ENCODE measurements at regions not wholly inside any gene's neighbourhood (a gene's known extent, or its start where the extent isn't known, plus 50 kb on each side); places are given as distances from the start of the nearest gene placed in this dataset.

DNA sequence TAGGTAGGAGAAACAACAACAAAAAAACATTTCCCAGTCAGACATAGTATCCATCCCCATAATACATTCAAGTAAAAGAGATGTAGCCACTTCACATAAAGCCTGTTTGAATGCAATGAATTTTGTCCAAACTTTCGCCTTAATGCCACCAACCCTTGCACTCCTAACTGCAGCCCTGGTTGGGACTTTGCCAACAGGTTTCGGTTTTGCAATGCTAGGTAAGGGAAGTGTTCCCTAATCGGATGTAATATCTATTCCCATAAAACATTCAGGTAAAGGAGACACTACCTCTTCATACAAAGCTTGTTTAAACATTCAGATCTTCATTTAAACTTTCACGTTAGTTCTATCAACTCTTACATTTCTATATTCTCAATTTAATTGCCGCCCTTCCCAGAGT, 336.1 kb downstream of the DRD1 start:
- TF ChIP-seq POLR2A (IDR thresholded peaks at IDR 0.05) (no peak), CTCF (IDR thresholded peaks at IDR 0.05) (no peak)
